Gastroesophageal sphincter (tissue), 3 donors: ENCODE measurements at regions not wholly inside any gene's neighbourhood (a gene's known extent, or its start where the extent isn't known, plus 50 kb on each side); places are given as distances from the start of the nearest gene placed in this dataset.

Experiments used
- POLR2A ChIP-seq, 2 donors: fragments of 450-650 bp; IDR thresholded peaks; one replicate each; pipeline ENCODE4 v1.6.1; 2017; ENCODE audit warnings: antibody characterized with exemption in 2 of 2, mild to moderate bottlenecking in 2 of 2, moderate library complexity in 1 of 2
- POLR2AphosphoS5 ChIP-seq: sonication (generic); formaldehyde crosslinking; IDR thresholded peaks from one replicate; pipeline ENCODE4 v1.6.1; 2017; ENCODE audit warnings: antibody characterized with exemption
- TF ChIP-seq, protein P1 (sequence below), 4 experiments: fragments of 200-600 bp in 2 of 4; fragments of 450-650 bp in 2 of 4; sonication (generic) in 1 of 4; IDR thresholded peaks; one replicate each; pipeline ENCODE4 v1.5.1; 2017 to 2019; ENCODE audit warnings: antibody characterized with exemption in 4 of 4, mild to moderate bottlenecking in 2 of 4, moderate library complexity in 2 of 4

- TF ChIP-seq POLR2A (IDR thresholded peaks at IDR 0.05) (no peak), POLR2AphosphoS5 (no peak)
- TF ChIP-seq, protein P1, sequence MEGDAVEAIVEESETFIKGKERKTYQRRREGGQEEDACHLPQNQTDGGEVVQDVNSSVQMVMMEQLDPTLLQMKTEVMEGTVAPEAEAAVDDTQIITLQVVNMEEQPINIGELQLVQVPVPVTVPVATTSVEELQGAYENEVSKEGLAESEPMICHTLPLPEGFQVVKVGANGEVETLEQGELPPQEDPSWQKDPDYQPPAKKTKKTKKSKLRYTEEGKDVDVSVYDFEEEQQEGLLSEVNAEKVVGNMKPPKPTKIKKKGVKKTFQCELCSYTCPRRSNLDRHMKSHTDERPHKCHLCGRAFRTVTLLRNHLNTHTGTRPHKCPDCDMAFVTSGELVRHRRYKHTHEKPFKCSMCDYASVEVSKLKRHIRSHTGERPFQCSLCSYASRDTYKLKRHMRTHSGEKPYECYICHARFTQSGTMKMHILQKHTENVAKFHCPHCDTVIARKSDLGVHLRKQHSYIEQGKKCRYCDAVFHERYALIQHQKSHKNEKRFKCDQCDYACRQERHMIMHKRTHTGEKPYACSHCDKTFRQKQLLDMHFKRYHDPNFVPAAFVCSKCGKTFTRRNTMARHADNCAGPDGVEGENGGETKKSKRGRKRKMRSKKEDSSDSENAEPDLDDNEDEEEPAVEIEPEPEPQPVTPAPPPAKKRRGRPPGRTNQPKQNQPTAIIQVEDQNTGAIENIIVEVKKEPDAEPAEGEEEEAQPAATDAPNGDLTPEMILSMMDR (IDR thresholded peaks at IDR 0.05), result no peak
Measured at GRCh38 chrX:43166874-43167273, 388.9 kb upstream of the PPP1R2C start.
